WTC11 (cell line): ENCODE measurements at regions not wholly inside any gene's neighbourhood (a gene's known extent, or its start where the extent isn't known, plus 50 kb on each side); places are given as distances from the start of the nearest gene placed in this dataset.

Experiments
- ATAC-seq: fragments of 200-7000 bp; cut with Tn5 transposase; 2 replicates; pipeline ENCODE4 v1.10.0; 2021; ENCODE audit warnings: mild to moderate bottlenecking, moderate library complexity
- CTCF ChIA-PET: fragments of 300-600 bp; sonication (Branson Sonifier 250); formaldehyde crosslinking; loops from one replicate; lab custom pipeline; 2021; ENCODE audit warnings: antibody characterized with exemption; lab: Charles Lee
- POLR2A ChIA-PET: fragments of 350-600 bp; sonication (Branson Sonifier 250); formaldehyde crosslinking; loops from one replicate; lab custom pipeline; 2021; ENCODE audit warnings: antibody characterized with exemption; lab: Charles Lee
- DNase-seq: peaks from one replicate; pipeline ENCODE4 v3.0.0; 2021; ENCODE audit warnings: low spot score
- H3K27ac Mint-ChIP-seq: 2 replicates; pipeline ENCODE4 v1.8.0; 2021; ENCODE audit warnings: mixed read lengths
- H3K27me3 Mint-ChIP-seq: 2 replicates; pipeline ENCODE4 v1.8.0; 2021; ENCODE audit warnings: low read depth, mild to moderate bottlenecking, moderate library complexity, mixed read lengths
- H3K36me3 Mint-ChIP-seq: 2 replicates; pipeline ENCODE4 v1.8.0; 2021; ENCODE audit warnings: mixed read lengths
- H3K4me1 Mint-ChIP-seq: 2 replicates; pipeline ENCODE4 v1.8.0; 2022; ENCODE audit warnings: mixed read lengths
- H3K4me3 Mint-ChIP-seq: 2 replicates; pipeline ENCODE4 v1.8.0; 2021; ENCODE audit warnings: mild to moderate bottlenecking, moderate library complexity, mixed read lengths
- H3K9me3 Mint-ChIP-seq: 2 replicates; pipeline ENCODE4 v1.8.0; 2021; ENCODE audit warnings: mixed read lengths
- ATF1 ChIP-seq: sonication (generic); formaldehyde crosslinking; IDR thresholded peaks from 2 replicates; pipeline ENCODE4 v1.8.1; 2023; ENCODE audit warnings: mild to moderate bottlenecking, moderate library complexity, missing genetic modification reagents
- CDX4 ChIP-seq: fragments of 250-450 bp; sonication (Bioruptor Pico); IDR thresholded peaks from 2 replicates; pipeline ENCODE4 v1.9.0; 2021; ENCODE audit warnings: moderate library complexity, mild to moderate bottlenecking, inconsistent platforms, borderline replicate concordance
- CREM ChIP-seq: sonication (generic); formaldehyde crosslinking; IDR thresholded peaks from 2 replicates; pipeline ENCODE4 v1.8.1; 2022; ENCODE audit warnings: mild to moderate bottlenecking, missing genetic modification reagents, moderate library complexity
- CTCF ChIP-seq: fragments of 200-600 bp; IDR thresholded peaks from 2 replicates; pipeline ENCODE4 v1.8.0; 2022; ENCODE audit warnings: antibody characterized with exemption
- E2F4 ChIP-seq: sonication (generic); formaldehyde crosslinking; IDR thresholded peaks from 2 replicates; pipeline ENCODE4 v1.8.1; 2022; ENCODE audit warnings: low read depth, mild to moderate bottlenecking, moderate library complexity, missing genetic modification reagents, borderline replicate concordance
- GTF2I ChIP-seq: fragments of 250-450 bp; sonication (Bioruptor Pico); conservative IDR thresholded peaks from 2 replicates; pipeline ENCODE4 v1.4.0; 2021; ENCODE audit warnings: mild to moderate bottlenecking
- OVOL2 ChIP-seq: fragments of 250-450 bp; sonication (Bioruptor Pico); IDR thresholded peaks from 2 replicates; pipeline ENCODE4 v1.9.0; 2021; ENCODE audit warnings: mild to moderate bottlenecking, borderline replicate concordance
- RORB ChIP-seq: fragments of 250-450 bp; sonication (Bioruptor Pico); IDR thresholded peaks from 2 replicates; pipeline ENCODE4 v1.9.0; 2021; ENCODE audit warnings: mild to moderate bottlenecking
- SOX15 ChIP-seq: fragments of 250-450 bp; sonication (Bioruptor Pico); IDR thresholded peaks from 2 replicates; pipeline ENCODE4 v1.9.0; 2021; ENCODE audit warnings: mild to moderate bottlenecking
- TEAD4 ChIP-seq: sonication (generic); formaldehyde crosslinking; IDR thresholded peaks from 2 replicates; pipeline ENCODE4 v1.8.0; 2022; ENCODE audit warnings: mild to moderate bottlenecking, missing genetic modification reagents
- USF1 ChIP-seq: sonication (generic); formaldehyde crosslinking; IDR thresholded peaks from 2 replicates; pipeline ENCODE4 v1.8.0; 2022; ENCODE audit warnings: mild to moderate bottlenecking, missing genetic modification reagents
- ZNF281 ChIP-seq: sonication (generic); formaldehyde crosslinking; IDR thresholded peaks from 2 replicates; pipeline ENCODE4 v1.8.0; 2023; ENCODE audit warnings: mild to moderate bottlenecking, missing genetic modification reagents
- ZNF416 ChIP-seq: fragments of 250-450 bp; sonication (Bioruptor Pico); IDR thresholded peaks from 2 replicates; pipeline ENCODE4 v1.9.0; 2021; ENCODE audit warnings: mild to moderate bottlenecking, inconsistent platforms
- ZNF423 ChIP-seq: fragments of 250-450 bp; sonication (Bioruptor Pico); IDR thresholded peaks from 2 replicates; pipeline ENCODE4 v2.1.2; 2022; ENCODE audit warnings: mild to moderate bottlenecking, moderate library complexity
- ZSCAN18 ChIP-seq: fragments of 250-450 bp; sonication (Bioruptor Pico); IDR thresholded peaks from 2 replicates; pipeline ENCODE4 v2.1.2; 2022; ENCODE audit warnings: mild to moderate bottlenecking, moderate library complexity
- TF ChIP-seq, protein P1 (sequence below): sonication (generic); formaldehyde crosslinking; IDR thresholded peaks from 2 replicates; pipeline ENCODE4 v1.8.0; 2022; ENCODE audit warnings: missing genetic modification reagents
- TF ChIP-seq, protein P2 (sequence below): sonication (generic); formaldehyde crosslinking; IDR thresholded peaks from 2 replicates; pipeline ENCODE4 v1.8.1; 2023; ENCODE audit warnings: mild to moderate bottlenecking, missing genetic modification reagents

- TF ChIP-seq ZSCAN18 (no peak), E2F4 (no peak), USF1 (no peak), CTCF (no peak), ZNF416 (no peak), CDX4 (CRISPR knock-in tag) (no peak), TEAD4 (CRISPR knock-in tag) (no peak), OVOL2 (CRISPR knock-in tag) (no peak)
- TF ChIP-seq, protein P1, sequence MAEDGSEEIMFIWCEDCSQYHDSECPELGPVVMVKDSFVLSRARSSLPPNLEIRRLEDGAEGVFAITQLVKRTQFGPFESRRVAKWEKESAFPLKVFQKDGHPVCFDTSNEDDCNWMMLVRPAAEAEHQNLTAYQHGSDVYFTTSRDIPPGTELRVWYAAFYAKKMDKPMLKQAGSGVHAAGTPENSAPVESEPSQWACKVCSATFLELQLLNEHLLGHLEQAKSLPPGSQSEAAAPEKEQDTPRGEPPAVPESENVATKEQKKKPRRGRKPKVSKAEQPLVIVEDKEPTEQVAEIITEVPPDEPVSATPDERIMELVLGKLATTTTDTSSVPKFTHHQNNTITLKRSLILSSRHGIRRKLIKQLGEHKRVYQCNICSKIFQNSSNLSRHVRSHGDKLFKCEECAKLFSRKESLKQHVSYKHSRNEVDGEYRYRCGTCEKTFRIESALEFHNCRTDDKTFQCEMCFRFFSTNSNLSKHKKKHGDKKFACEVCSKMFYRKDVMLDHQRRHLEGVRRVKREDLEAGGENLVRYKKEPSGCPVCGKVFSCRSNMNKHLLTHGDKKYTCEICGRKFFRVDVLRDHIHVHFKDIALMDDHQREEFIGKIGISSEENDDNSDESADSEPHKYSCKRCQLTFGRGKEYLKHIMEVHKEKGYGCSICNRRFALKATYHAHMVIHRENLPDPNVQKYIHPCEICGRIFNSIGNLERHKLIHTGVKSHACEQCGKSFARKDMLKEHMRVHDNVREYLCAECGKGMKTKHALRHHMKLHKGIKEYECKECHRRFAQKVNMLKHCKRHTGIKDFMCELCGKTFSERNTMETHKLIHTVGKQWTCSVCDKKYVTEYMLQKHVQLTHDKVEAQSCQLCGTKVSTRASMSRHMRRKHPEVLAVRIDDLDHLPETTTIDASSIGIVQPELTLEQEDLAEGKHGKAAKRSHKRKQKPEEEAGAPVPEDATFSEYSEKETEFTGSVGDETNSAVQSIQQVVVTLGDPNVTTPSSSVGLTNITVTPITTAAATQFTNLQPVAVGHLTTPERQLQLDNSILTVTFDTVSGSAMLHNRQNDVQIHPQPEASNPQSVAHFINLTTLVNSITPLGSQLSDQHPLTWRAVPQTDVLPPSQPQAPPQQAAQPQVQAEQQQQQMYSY, result no peak
- TF ChIP-seq, all 79 proteins: peak for 0
Observed at GRCh38 chr13:34265046-34265679, 447.2 kb downstream of the RFC3 start (continued).

DNA sequence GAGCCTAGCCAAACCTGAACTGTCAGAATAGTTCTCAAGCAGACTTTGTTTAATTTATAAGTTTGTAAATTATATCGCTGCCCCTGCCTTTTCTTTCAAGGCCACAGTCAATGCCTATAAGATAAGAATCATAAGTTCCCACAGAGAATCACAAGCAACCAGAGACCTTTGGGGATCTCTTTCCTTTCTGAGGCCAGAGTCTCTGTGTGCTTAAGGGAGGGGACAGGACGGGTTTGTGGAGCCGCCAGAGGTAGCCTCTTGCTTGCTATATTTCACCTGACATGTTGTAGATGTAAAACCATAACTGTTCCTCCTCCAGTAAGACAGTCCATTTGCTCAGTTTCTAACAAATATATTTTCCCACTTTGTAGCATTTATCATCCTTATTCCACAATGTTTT, 458.8 kb downstream of the RFC3 start:
- DNase-seq (no peak), ATAC-seq (no peak)
- Mint-ChIP-seq H3K4me1 (no peaks in the 10 kb centered on the region), H3K36me3 (no peaks in the 10 kb centered on the region), H3K4me3 (no peak overlapping the region), H3K27me3 (no peaks in the 10 kb centered on the region; the same call in 1 of the 2 replicates), H3K9me3 (peaks cover 4% of the 10 kb centered on the region; the same call in 1 of the 2 replicates), H3K27ac (no peak overlapping the region)
- ChIA-PET POLR2A (no interaction called here), CTCF (no interaction called here)
- TF ChIP-seq RORB (no peak), SOX15 (no peak), CTCF (no peak), CREM (CRISPR knock-in tag) (no peak), ATF1 (CRISPR knock-in tag) (no peak), ZNF423 (CRISPR knock-in tag) (no peak), ZNF281 (CRISPR knock-in tag) (no peak), GTF2I (CRISPR knock-in tag) (no peak)
- TF ChIP-seq, protein P2, sequence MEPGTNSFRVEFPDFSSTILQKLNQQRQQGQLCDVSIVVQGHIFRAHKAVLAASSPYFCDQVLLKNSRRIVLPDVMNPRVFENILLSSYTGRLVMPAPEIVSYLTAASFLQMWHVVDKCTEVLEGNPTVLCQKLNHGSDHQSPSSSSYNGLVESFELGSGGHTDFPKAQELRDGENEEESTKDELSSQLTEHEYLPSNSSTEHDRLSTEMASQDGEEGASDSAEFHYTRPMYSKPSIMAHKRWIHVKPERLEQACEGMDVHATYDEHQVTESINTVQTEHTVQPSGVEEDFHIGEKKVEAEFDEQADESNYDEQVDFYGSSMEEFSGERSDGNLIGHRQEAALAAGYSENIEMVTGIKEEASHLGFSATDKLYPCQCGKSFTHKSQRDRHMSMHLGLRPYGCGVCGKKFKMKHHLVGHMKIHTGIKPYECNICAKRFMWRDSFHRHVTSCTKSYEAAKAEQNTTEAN (CRISPR knock-in tag), result no peak
